ENCODE measurements at regions not wholly inside any gene's neighbourhood (a gene's known extent, or its start where the extent isn't known, plus 50 kb on each side); places are given as distances from the start of the nearest gene placed in this dataset.
A peak's percentile ranks its signal among the peaks of the same experiment; 100 is the strongest.

DNA sequence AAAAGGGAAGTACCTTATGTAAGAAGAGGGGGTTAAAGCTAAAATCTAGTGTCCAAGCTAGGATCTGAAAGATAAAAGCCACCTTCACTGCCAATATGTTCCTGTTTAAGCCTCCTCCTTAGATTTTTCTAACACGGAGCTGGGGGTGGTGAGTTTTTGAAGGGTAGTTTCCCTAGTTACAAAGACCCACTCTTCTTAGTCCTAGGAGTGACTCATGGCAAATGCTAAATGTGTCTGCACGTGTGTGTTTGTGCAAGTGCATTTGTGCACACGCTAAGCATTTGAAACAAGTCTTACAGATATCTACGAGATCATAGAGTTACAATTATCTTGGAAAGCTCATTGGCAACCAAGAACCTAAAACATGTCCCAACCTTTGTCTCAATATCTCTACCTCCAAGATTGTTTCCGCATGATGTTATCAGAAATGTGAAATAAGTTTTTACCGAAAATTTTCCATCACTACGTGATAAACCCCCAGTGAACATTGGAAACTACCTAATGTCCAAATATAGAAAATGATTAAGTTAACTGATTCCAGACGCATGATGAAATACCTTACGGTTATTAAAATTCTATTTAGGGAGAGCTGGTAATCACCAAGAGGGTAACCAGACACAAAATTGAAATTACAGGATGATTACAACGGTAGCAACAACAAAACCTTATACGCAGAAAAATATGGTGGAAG lies 78.0 kb upstream of the HRH2 start:
- Mint-ChIP-seq H3K36me3 (ENCODE audit: low read depth) (peaks cover 7% of the 10 kb centered on the region), H3K27ac (peak overlapping the region; percentile 79), H3K4me1 (peaks cover 47% of the 10 kb centered on the region), H3K9me3 (peaks cover 10% of the 10 kb centered on the region), H3K27me3 (peaks cover 1% of the 10 kb centered on the region), H3K4me3 (peak overlapping the region; percentile 18)
- DNase-seq (no peak), ATAC-seq (peak; percentile 55)

DNA sequence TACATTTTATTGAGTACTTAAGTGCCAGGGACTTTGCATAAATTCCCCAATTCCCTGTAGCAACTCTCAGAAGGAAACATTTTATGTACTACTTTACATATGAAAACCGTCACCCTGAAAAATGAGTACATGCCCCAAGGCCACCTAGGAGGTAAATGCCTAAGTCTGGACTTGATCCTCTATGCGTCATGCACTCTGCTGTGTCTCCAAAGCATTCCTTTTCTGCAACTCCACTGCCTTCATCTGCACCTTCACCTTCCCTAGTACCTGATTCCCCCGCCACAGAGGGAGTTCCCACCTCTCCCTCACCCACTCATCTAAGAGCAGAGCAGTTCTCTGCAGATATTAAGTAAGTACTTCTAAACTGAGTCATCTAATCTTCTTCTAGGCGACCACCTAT lies 75.2 kb upstream of the HRH2 start:
- Mint-ChIP-seq H3K27me3 (no peaks in the 10 kb centered on the region), H3K4me1 (peaks cover 37% of the 10 kb centered on the region), H3K4me3 (no peak overlapping the region), H3K9me3 (peaks cover 20% of the 10 kb centered on the region), H3K27ac (no peak overlapping the region), H3K36me3 (ENCODE audit: low read depth) (peaks cover 7% of the 10 kb centered on the region)
- no peak for ATAC-seq
- no peak for DNase-seq

GRCh38 chr5:175585567-175585966 lies 72.3 kb upstream of the HRH2 start:
- H3K4me3 Mint-ChIP-seq = no peak overlapping the region
- peaks cover 15% of the 10 kb centered on the region for H3K9me3 Mint-ChIP-seq
- H3K36me3 Mint-ChIP-seq (ENCODE audit: low read depth) = peaks cover 3% of the 10 kb centered on the region
- DNase-seq (no peak), ATAC-seq (no peak)
- H3K4me1 Mint-ChIP-seq = peaks cover 21% of the 10 kb centered on the region
- H3K27ac Mint-ChIP-seq = no peak overlapping the region
- peaks cover 4% of the 10 kb centered on the region for H3K27me3 Mint-ChIP-seq

DNA sequence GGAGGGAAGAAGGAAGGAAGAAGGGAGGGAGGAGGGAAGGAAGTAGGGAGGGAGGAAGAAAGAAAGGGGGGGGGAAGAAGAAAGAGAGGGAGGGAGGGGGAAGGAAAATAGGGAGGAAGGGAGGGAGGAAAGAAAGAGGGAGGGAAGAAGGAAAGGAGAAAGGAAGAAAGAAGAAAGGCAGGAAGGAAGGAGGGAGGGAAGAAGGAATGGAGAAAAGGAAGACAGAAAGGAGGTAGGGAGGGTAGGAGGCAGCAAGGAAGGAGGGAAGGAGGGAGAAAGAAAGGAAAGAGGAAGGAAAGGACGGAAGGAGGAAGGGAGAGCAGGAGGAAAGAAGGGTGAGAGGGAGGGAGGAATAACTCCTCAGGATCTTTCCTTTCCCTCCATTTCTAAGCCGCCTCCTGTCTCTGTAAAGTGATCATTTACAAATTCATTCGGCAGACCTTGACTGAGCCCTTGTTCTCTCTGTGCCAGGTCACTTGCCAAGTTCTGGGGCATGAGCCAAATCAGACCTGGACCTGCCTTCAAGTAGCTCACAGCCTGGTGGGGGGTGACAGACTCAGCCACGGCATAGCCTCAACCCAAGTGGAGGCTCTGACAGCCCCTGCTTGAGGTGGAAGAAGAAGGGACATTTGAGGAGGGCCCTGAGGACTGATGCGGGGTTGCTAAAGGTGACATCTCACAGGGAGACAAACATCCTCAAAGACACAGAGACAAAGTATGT lies 69.0 kb upstream of the HRH2 start:
- H3K9me3 Mint-ChIP-seq = peaks cover 9% of the 10 kb centered on the region
- no peak overlapping the region for H3K27ac Mint-ChIP-seq
- peaks cover 3% of the 10 kb centered on the region for H3K4me1 Mint-ChIP-seq
- ATAC-seq (no peak), DNase-seq (no peak)
- no peaks in the 10 kb centered on the region for H3K36me3 Mint-ChIP-seq (ENCODE audit: low read depth)
- H3K27me3 Mint-ChIP-seq = peaks cover 4% of the 10 kb centered on the region
- H3K4me3 Mint-ChIP-seq = no peak overlapping the region

DNA sequence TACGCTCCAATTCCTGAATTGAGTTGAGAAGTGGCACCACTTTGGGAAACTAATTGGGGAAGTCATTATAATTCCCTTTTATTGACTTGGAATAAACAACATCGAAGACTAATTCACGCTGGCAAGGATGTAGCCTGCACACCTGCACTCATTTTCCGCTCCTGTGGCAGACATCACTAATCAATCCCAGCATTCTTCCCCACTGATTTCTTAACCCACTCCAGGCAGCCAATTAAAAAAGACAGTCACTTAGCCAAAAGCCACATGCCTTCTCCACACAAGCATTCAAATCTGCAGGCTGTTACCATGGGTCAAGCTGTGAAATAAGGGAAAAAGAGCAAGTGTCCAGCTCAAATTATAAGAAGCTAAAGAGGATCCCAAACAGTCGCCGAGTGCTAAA lies 68.2 kb upstream of the HRH2 start:
- H3K36me3 Mint-ChIP-seq (ENCODE audit: low read depth) = no peaks in the 10 kb centered on the region
- peaks cover 10% of the 10 kb centered on the region for H3K27me3 Mint-ChIP-seq
- no peak for ATAC-seq
- peaks cover 9% of the 10 kb centered on the region for H3K9me3 Mint-ChIP-seq
- H3K4me3 Mint-ChIP-seq = no peak overlapping the region
- DNase-seq = no peak
- H3K27ac Mint-ChIP-seq = no peak overlapping the region
- peaks cover 3% of the 10 kb centered on the region for H3K4me1 Mint-ChIP-seq

DNA sequence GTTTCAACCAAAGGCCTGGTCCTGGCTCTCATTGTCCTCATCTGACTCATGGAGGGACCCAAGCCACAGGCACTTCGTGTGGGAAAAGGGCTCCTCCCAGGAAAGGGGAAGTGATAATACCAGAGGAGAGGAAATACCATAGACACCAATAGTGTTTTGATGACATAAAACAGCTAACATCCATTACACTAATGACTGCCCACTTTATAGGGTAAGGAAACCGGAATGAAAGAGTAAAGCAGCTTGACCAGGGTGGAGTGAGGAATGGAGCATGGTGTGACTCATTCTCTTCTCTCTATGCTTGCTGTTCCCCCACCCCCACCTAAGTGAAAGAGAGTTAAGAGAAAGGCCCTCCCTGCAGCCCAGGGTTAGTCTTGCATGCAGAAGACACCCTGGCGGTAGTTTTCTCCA lies 67.4 kb upstream of the HRH2 start:
- H3K9me3 Mint-ChIP-seq = peaks cover 9% of the 10 kb centered on the region
- no peak overlapping the region for H3K27ac Mint-ChIP-seq
- H3K4me1 Mint-ChIP-seq = peaks cover 3% of the 10 kb centered on the region
- H3K36me3 Mint-ChIP-seq (ENCODE audit: low read depth) = no peaks in the 10 kb centered on the region
- no peak overlapping the region for H3K4me3 Mint-ChIP-seq
- ATAC-seq (peak; percentile 45), DNase-seq (no peak)
- peaks cover 10% of the 10 kb centered on the region for H3K27me3 Mint-ChIP-seq

GRCh38 chr5:175591293-175591692 lies 66.6 kb upstream of the HRH2 start:
- Mint-ChIP-seq H3K4me3 (no peak overlapping the region), H3K27me3 (peaks cover 10% of the 10 kb centered on the region), H3K36me3 (ENCODE audit: low read depth) (no peaks in the 10 kb centered on the region), H3K27ac (no peak overlapping the region), H3K9me3 (peaks cover 3% of the 10 kb centered on the region), H3K4me1 (peaks cover 3% of the 10 kb centered on the region)
- ATAC-seq = no peak
- DNase-seq = no peak

DNA sequence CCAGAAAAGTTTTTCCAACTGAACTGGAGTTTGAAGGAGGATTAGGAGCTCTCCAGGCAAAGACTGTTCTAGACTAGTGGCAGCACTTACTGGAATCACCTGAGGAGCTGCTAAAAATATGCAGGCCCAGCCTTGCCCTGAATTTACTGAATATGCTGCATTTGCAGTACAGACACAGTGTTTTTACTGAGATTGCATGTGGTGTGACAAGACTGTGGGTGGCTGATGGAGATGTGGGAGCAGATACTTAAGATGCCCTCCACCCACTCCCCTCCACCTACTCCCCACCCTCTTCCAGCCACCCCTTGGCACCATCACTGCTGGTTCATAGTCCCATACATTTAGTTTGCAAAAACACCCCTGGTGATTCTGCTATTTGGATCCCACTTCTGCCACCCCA lies 64.1 kb upstream of the HRH2 start:
- H3K27ac Mint-ChIP-seq = no peak overlapping the region
- ATAC-seq = no peak

DNA sequence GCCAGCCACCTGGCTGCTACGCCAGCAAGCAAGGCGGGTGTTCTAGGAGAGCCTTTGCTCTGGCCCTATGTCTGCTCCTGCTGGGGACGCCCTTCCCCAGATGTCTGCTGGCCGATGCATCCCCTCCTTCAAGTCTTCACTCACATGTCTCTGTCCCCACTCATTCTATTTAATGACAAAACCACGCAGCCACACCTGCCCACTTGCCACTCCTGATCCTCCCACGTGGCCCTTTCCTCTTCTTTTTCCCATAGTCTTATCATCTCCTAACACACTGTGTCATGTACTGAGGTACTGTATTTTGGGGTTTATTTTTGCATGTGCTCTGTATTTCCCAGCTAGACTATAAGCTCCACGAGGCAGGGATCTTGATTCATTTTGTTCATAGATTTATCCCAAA lies 62.0 kb upstream of the HRH2 start:
- ATAC-seq (no peak), DNase-seq (no peak)
- H3K27ac Mint-ChIP-seq = no peak overlapping the region
- peaks cover 6% of the 10 kb centered on the region for H3K27me3 Mint-ChIP-seq
- H3K36me3 Mint-ChIP-seq (ENCODE audit: low read depth) = no peaks in the 10 kb centered on the region
- H3K4me3 Mint-ChIP-seq = no peak overlapping the region
- no peaks in the 10 kb centered on the region for H3K9me3 Mint-ChIP-seq
- H3K4me1 Mint-ChIP-seq = peaks cover 6% of the 10 kb centered on the region

More for the DNA sequence above, 64.1 kb upstream of the HRH2 start:
- Mint-ChIP-seq H3K27me3 (peaks cover 6% of the 10 kb centered on the region), H3K4me3 (no peak overlapping the region), H3K4me1 (peaks cover 5% of the 10 kb centered on the region), H3K36me3 (ENCODE audit: low read depth) (no peaks in the 10 kb centered on the region), H3K9me3 (no peaks in the 10 kb centered on the region)
- no peak for DNase-seq

DNA sequence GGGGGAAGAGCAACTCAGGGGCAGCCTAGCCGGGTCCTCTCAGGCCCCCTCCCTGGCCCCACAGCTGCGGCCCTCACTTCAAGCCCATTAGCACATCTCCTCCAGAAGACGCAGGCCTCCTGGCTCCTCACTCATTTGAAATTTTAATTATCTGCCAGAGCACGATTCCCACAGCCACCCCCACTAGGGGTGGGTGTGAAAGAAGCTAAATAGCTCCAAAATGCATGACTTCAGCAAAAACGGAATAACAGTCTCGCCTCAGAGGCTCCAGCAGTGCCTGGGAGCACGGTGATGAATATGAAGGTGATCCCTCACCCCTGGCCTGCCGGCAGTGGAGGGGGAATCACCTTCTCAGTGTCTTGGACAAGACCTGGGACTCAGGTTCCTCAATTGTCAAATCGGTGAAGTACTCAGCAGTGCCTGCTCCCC lies 61.1 kb upstream of the HRH2 start:
- H3K4me3 Mint-ChIP-seq = no peak overlapping the region
- peaks cover 6% of the 10 kb centered on the region for H3K4me1 Mint-ChIP-seq
- no peaks in the 10 kb centered on the region for H3K9me3 Mint-ChIP-seq
- DNase-seq (no peak), ATAC-seq (no peak)
- H3K27ac Mint-ChIP-seq = no peak overlapping the region
- peaks cover 6% of the 10 kb centered on the region for H3K27me3 Mint-ChIP-seq
- no peaks in the 10 kb centered on the region for H3K36me3 Mint-ChIP-seq (ENCODE audit: low read depth)

GRCh38 chr5:175597718-175598117 lies 60.2 kb upstream of the HRH2 start:
- no peak for ATAC-seq
- peaks cover 6% of the 10 kb centered on the region for H3K27me3 Mint-ChIP-seq

DNA sequence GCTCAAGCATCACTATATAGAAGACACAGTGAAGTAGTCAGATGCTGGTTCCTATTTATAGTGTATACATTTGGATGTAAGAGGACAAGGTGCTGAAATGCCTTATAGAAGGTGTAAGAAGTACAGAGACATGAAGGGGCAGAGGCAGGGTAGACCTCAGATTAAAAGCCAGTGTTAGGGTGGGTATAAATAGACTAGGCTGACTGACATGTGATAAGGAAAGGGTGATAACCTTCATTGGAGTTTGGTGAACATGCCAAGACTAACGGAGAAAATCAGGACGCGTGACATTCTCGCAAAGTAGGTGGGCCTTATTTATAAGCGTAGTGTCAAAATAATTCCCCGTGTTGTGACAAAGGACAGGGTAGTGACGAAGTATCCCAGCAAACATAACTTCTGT lies 59.1 kb upstream of the HRH2 start:
- Mint-ChIP-seq H3K9me3 (no peaks in the 10 kb centered on the region), H3K4me1 (peaks cover 6% of the 10 kb centered on the region), H3K27me3 (peaks cover 6% of the 10 kb centered on the region), H3K4me3 (no peak overlapping the region), H3K27ac (peak overlapping the region; percentile 2), H3K36me3 (ENCODE audit: low read depth) (no peaks in the 10 kb centered on the region)
- no peak for ATAC-seq
- no peak for DNase-seq

More at GRCh38 chr5:175597718-175598117, 60.2 kb upstream of the HRH2 start:
- H3K9me3 Mint-ChIP-seq = no peaks in the 10 kb centered on the region
- DNase-seq = no peak
- H3K36me3 Mint-ChIP-seq (ENCODE audit: low read depth) = no peaks in the 10 kb centered on the region
- H3K4me1 Mint-ChIP-seq = peaks cover 6% of the 10 kb centered on the region
- no peak overlapping the region for H3K27ac Mint-ChIP-seq
- H3K4me3 Mint-ChIP-seq = no peak overlapping the region

- H3K9me3 Mint-ChIP-seq = no peaks in the 10 kb centered on the region
These were observed 58.7 kb upstream of the HRH2 start for GRCh38 chr5:175599210-175599609.

DNA sequence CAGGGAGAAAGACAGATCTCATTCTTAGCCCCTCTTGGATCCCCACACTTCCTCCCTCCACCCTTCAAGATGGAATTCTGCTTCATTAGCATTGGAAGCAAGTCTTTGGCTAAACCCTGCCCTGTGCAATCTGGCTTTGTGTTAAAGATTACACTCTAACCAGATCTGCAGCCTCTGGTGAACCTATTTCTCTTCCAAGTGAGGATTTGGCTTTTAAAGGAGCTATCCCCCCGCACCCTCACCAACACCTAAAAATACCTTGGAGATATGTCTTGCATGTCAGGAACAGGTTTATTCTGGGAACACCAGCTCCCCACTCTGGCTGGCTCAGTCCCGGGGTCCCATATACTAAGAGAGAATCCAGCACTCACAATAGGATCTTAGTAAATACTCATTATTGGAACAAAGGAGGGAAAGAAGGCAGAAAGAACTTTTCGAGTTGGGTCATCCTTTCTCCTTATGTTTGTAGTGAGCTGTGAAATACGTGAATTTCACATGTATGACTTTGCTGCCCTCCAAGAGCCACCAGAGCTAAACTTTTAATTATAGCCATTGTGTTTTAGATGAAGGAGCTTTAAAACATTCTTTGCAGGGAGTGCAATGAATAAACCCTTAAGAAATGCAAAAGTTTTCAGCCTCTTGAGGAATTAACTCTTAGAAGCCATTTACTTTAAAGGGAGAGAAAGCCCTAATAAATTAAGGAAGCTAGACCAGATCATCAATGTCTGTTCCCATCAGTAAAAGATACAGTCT lies 53.7 kb upstream of the HRH2 start:
- Mint-ChIP-seq H3K36me3 (ENCODE audit: low read depth) (no peaks in the 10 kb centered on the region), H3K4me3 (no peak overlapping the region), H3K4me1 (peaks cover 4% of the 10 kb centered on the region), H3K27ac (no peak overlapping the region), H3K27me3 (peaks cover 4% of the 10 kb centered on the region), H3K9me3 (peaks cover 4% of the 10 kb centered on the region)
- ATAC-seq = no peak
- DNase-seq = no peak

More at GRCh38 chr5:175599210-175599609, 58.7 kb upstream of the HRH2 start:
- Mint-ChIP-seq H3K4me3 (no peak overlapping the region), H3K27me3 (peaks cover 5% of the 10 kb centered on the region), H3K27ac (no peak overlapping the region), H3K4me1 (peaks cover 6% of the 10 kb centered on the region), H3K36me3 (ENCODE audit: low read depth) (no peaks in the 10 kb centered on the region)
- DNase-seq (no peak), ATAC-seq (peak; percentile 62)

- H3K27me3 Mint-ChIP-seq = peaks cover 9% of the 10 kb centered on the region
- peaks cover 15% of the 10 kb centered on the region for H3K4me1 Mint-ChIP-seq
- H3K4me3 Mint-ChIP-seq = no peak overlapping the region
- H3K27ac Mint-ChIP-seq = no peak overlapping the region
- no peaks in the 10 kb centered on the region for H3K36me3 Mint-ChIP-seq (ENCODE audit: low read depth)
- ATAC-seq (no peak), DNase-seq (no peak)
- peaks cover 4% of the 10 kb centered on the region for H3K9me3 Mint-ChIP-seq
These were observed 51.5 kb upstream of the HRH2 start for GRCh38 chr5:175606409-175606808.
